Natural killer cell (primary cell): ENCODE measurements at regions not wholly inside any gene's neighbourhood (a gene's known extent, or its start where the extent isn't known, plus 50 kb on each side); places are given as distances from the start of the nearest gene placed in this dataset.

Experiments used
- ATAC-seq, 3 donors: fragments of 150-1000 bp in 2 of 3; fragments of 200-7000 bp in 1 of 3; cut with Tn5 transposase; 1 replicate in 1 of 3; 2 replicates in 2 of 3; pipeline ENCODE4 v1.10.0; 2021; ENCODE audit warnings: mild to moderate bottlenecking in 2 of 3, moderate library complexity in 2 of 3
- DNase-seq, 2 donors: peaks; one replicate each; pipeline versions ENCODE4 v3.0.0 to v3.0.0-alpha.2; 2013 to 2021; ENCODE audit warnings: mixed read lengths in 1 of 2
- H3K27ac ChIP-seq: one replicate; pipeline ENCODE4 v1.5.1; 2013; ENCODE audit warnings: mild to moderate bottlenecking, low read length
- H3K27me3 ChIP-seq: one replicate; pipeline ENCODE4 v1.6.1; 2013; ENCODE audit warnings: low read length; ENCODE audit not compliant: control insufficient read depth, insufficient read depth
- H3K36me3 ChIP-seq: one replicate; pipeline ENCODE4 v1.6.1; 2013; ENCODE audit warnings: low read length; ENCODE audit not compliant: control insufficient read depth, insufficient read depth
- H3K4me1 ChIP-seq: one replicate; pipeline ENCODE4 v1.6.1; 2013; ENCODE audit warnings: low read length; ENCODE audit not compliant: control insufficient read depth, insufficient read depth
- H3K4me3 ChIP-seq: one replicate; pipeline ENCODE4 v1.5.1; 2013; ENCODE audit warnings: low read length
- H3K9me3 ChIP-seq: one replicate; pipeline ENCODE4 v1.6.1; 2013; ENCODE audit warnings: low read length; ENCODE audit not compliant: control insufficient read depth, insufficient read depth
- H3K27ac Mint-ChIP-seq, 2 donors: one replicate each; pipeline ENCODE4 v1.8.0; 2022; ENCODE audit warnings: mild to moderate bottlenecking in 2 of 2, mixed read lengths in 2 of 2, moderate library complexity in 1 of 2
- H3K27me3 Mint-ChIP-seq, 2 donors: one replicate each; pipeline ENCODE4 v1.8.0; 2022; ENCODE audit warnings: low read depth in 2 of 2, mixed read lengths in 2 of 2
- H3K36me3 Mint-ChIP-seq: one replicate; pipeline ENCODE4 v1.8.0; 2022; ENCODE audit warnings: mixed read lengths
- H3K4me1 Mint-ChIP-seq, 2 donors: one replicate each; pipeline ENCODE4 v1.8.0; 2022; ENCODE audit warnings: mixed read lengths in 2 of 2
- H3K4me3 Mint-ChIP-seq: one replicate; pipeline ENCODE4 v1.8.0; 2022; ENCODE audit warnings: mild to moderate bottlenecking, moderate library complexity, mixed read lengths
- H3K9me3 Mint-ChIP-seq, 2 donors: one replicate each; pipeline ENCODE4 v1.8.0; 2022; ENCODE audit warnings: mixed read lengths in 2 of 2
- CTCF ChIP-seq: fragments of 200-600 bp; IDR thresholded peaks from one replicate; pipeline ENCODE4 v1.8.0; 2022; ENCODE audit warnings: antibody characterized with exemption
- WGBS: methylation state at CpG from one replicate; pipeline ENCODE4 v1.1.7; 2013; ENCODE audit warnings: missing lambda C conversion rate; ENCODE audit not compliant: insufficient coverage; 5-methylcytosine and 5-hydroxymethylcytosine counted together
- intact Hi-C: fragments of 100-400 bp; cut with micrococcal nuclease; formaldehyde crosslinking; loops from one replicate; pipeline ENCODE4 v1.14.2; 2022

- H3K36me3 ChIP-seq: no peaks in the 10 kb centered on the region
- H3K4me1 Mint-ChIP-seq: no peaks in the 10 kb centered on the region
- H3K4me3 ChIP-seq: no peak overlapping the region
- no peaks in the 10 kb centered on the region for H3K4me1 ChIP-seq
- no peaks in the 10 kb centered on the region for H3K27me3 ChIP-seq
- no peaks in the 10 kb centered on the region for H3K9me3 ChIP-seq
- intact Hi-C loops: no loop called here
- no peak overlapping the region for H3K27ac Mint-ChIP-seq
- no peak for TF ChIP-seq CTCF
- WGBS: 60% methylated on average over 4 of the region's 4 CpGs
- DNase-seq (no peak), ATAC-seq (no peak)
- no peak overlapping the region for H3K4me3 Mint-ChIP-seq
- peaks cover 12 to 58% of the 10 kb centered on the region in 2 donors for H3K27me3 Mint-ChIP-seq
- no peaks in the 10 kb centered on the region for H3K36me3 Mint-ChIP-seq
- no peak overlapping the region for H3K27ac ChIP-seq
- no peaks in the 10 kb centered on the region for H3K9me3 Mint-ChIP-seq
Measured at GRCh38 chr5:133763744-133764143, 151.4 kb upstream of the FSTL4 start.

GRCh38 chr5:133761632-133762031, 149.3 kb upstream of the FSTL4 start:
- DNase-seq (no peak), ATAC-seq (no peak)
- no peaks in the 10 kb centered on the region for H3K36me3 Mint-ChIP-seq
- H3K27ac Mint-ChIP-seq: no peak overlapping the region
- intact Hi-C loops: no loop called here
- no peaks in the 10 kb centered on the region for H3K36me3 ChIP-seq
- no peak overlapping the region for H3K27ac ChIP-seq
- no peaks in the 10 kb centered on the region for H3K9me3 Mint-ChIP-seq
- no peaks in the 10 kb centered on the region for H3K4me1 ChIP-seq
- H3K4me1 Mint-ChIP-seq: no peaks in the 10 kb centered on the region
- no peaks in the 10 kb centered on the region for H3K9me3 ChIP-seq
- peaks cover 14 to 42% of the 10 kb centered on the region in 2 donors for H3K27me3 Mint-ChIP-seq
- no peaks in the 10 kb centered on the region for H3K27me3 ChIP-seq
- no peak overlapping the region for H3K4me3 ChIP-seq
- WGBS: 95% methylated on average over 4 of the region's 4 CpGs
- no peak overlapping the region for H3K4me3 Mint-ChIP-seq
- no peak for TF ChIP-seq CTCF

GRCh38 chr5:133760532-133760931, 148.2 kb upstream of the FSTL4 start:
- Histone ChIP-seq H3K4me3 (no peak overlapping the region), H3K9me3 (no peaks in the 10 kb centered on the region), H3K27ac (no peak overlapping the region), H3K36me3 (no peaks in the 10 kb centered on the region), H3K27me3 (no peaks in the 10 kb centered on the region), H3K4me1 (no peaks in the 10 kb centered on the region)
- H3K27ac Mint-ChIP-seq: no peak overlapping the region
- no peak for ATAC-seq
- H3K36me3 Mint-ChIP-seq: no peaks in the 10 kb centered on the region
- no peak for DNase-seq
- no peak overlapping the region for H3K4me3 Mint-ChIP-seq
- TF ChIP-seq CTCF: no peak
- intact Hi-C loops: no loop called here
- no peaks in the 10 kb centered on the region for H3K9me3 Mint-ChIP-seq
- WGBS: 69% methylated on average over 3 of the region's 3 CpGs
- H3K4me1 Mint-ChIP-seq: no peaks in the 10 kb centered on the region
- peaks cover 18 to 39% of the 10 kb centered on the region in 2 donors for H3K27me3 Mint-ChIP-seq

GRCh38 chr5:133758641-133759040, 146.3 kb upstream of the FSTL4 start:
- no peak overlapping the region for H3K27ac ChIP-seq
- no CpG with 5 or more reads among the region's 1 CpG for WGBS
- H3K36me3 ChIP-seq: no peaks in the 10 kb centered on the region
- intact Hi-C loops: no loop called here
- H3K4me1 Mint-ChIP-seq: no peaks in the 10 kb centered on the region
- no peak for TF ChIP-seq CTCF
- no peak overlapping the region for H3K27ac Mint-ChIP-seq
- H3K9me3 ChIP-seq: no peaks in the 10 kb centered on the region
- no peaks in the 10 kb centered on the region for H3K27me3 ChIP-seq
- H3K9me3 Mint-ChIP-seq: no peaks in the 10 kb centered on the region
- no peak for ATAC-seq
- no peak overlapping the region for H3K4me3 Mint-ChIP-seq
- no peaks in the 10 kb centered on the region for H3K36me3 Mint-ChIP-seq
- no peak for DNase-seq
- no peak overlapping the region for H3K4me3 ChIP-seq
- peaks cover 24 to 31% of the 10 kb centered on the region in 2 donors for H3K27me3 Mint-ChIP-seq
- H3K4me1 ChIP-seq: no peaks in the 10 kb centered on the region
